ENCODE measurements at regions not wholly inside any gene's neighbourhood (a gene's known extent, or its start where the extent isn't known, plus 50 kb on each side); places are given as distances from the start of the nearest gene placed in this dataset.

GRCh38 chr15:77775837-77776236, 143.1 kb upstream of the LINGO1 start:
- Mint-ChIP-seq H3K27ac (ENCODE audit: unreplicated experiment) (no peak overlapping the region), H3K27me3 (ENCODE audit: unreplicated experiment) (peaks cover 20% of the 10 kb centered on the region), H3K4me3 (ENCODE audit: unreplicated experiment) (no peak overlapping the region), H3K36me3 (ENCODE audit: unreplicated experiment) (no peaks in the 10 kb centered on the region), H3K9me3 (ENCODE audit: unreplicated experiment) (peaks cover 6% of the 10 kb centered on the region), H3K4me1 (ENCODE audit: unreplicated experiment) (no peaks in the 10 kb centered on the region)
- no peak for DNase-seq (ENCODE audit: extremely low spot score, unreplicated experiment)
- TF ChIP-seq, protein P1, sequence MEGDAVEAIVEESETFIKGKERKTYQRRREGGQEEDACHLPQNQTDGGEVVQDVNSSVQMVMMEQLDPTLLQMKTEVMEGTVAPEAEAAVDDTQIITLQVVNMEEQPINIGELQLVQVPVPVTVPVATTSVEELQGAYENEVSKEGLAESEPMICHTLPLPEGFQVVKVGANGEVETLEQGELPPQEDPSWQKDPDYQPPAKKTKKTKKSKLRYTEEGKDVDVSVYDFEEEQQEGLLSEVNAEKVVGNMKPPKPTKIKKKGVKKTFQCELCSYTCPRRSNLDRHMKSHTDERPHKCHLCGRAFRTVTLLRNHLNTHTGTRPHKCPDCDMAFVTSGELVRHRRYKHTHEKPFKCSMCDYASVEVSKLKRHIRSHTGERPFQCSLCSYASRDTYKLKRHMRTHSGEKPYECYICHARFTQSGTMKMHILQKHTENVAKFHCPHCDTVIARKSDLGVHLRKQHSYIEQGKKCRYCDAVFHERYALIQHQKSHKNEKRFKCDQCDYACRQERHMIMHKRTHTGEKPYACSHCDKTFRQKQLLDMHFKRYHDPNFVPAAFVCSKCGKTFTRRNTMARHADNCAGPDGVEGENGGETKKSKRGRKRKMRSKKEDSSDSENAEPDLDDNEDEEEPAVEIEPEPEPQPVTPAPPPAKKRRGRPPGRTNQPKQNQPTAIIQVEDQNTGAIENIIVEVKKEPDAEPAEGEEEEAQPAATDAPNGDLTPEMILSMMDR (IDR thresholded peaks at IDR 0.05): no peak

GRCh38 chr15:77775373-77775772, 142.7 kb upstream of the LINGO1 start:
- Mint-ChIP-seq H3K4me1 (ENCODE audit: unreplicated experiment) (no peaks in the 10 kb centered on the region), H3K27me3 (ENCODE audit: unreplicated experiment) (peaks cover 20% of the 10 kb centered on the region), H3K36me3 (ENCODE audit: unreplicated experiment) (no peaks in the 10 kb centered on the region), H3K27ac (ENCODE audit: unreplicated experiment) (no peak overlapping the region), H3K9me3 (ENCODE audit: unreplicated experiment) (peaks cover 2% of the 10 kb centered on the region), H3K4me3 (ENCODE audit: unreplicated experiment) (no peak overlapping the region)
- no peak for DNase-seq (ENCODE audit: extremely low spot score, unreplicated experiment)
- TF ChIP-seq, protein P1 (IDR thresholded peaks at IDR 0.05): no peak

GRCh38 chr15:77774350-77774749, 141.6 kb upstream of the LINGO1 start:
- no peaks in the 10 kb centered on the region for H3K4me1 Mint-ChIP-seq (ENCODE audit: unreplicated experiment)
- no peak overlapping the region for H3K27ac Mint-ChIP-seq (ENCODE audit: unreplicated experiment)
- H3K36me3 Mint-ChIP-seq (ENCODE audit: unreplicated experiment): no peaks in the 10 kb centered on the region
- no peak for DNase-seq (ENCODE audit: extremely low spot score, unreplicated experiment)
- TF ChIP-seq, protein P1 (IDR thresholded peaks at IDR 0.05): no peak
- H3K27me3 Mint-ChIP-seq (ENCODE audit: unreplicated experiment): peaks cover 20% of the 10 kb centered on the region
- H3K9me3 Mint-ChIP-seq (ENCODE audit: unreplicated experiment): no peaks in the 10 kb centered on the region
- H3K4me3 Mint-ChIP-seq (ENCODE audit: unreplicated experiment): no peak overlapping the region

GRCh38 chr15:77773903-77774302, 141.2 kb upstream of the LINGO1 start:
- Mint-ChIP-seq H3K4me1 (ENCODE audit: unreplicated experiment) (no peaks in the 10 kb centered on the region), H3K9me3 (ENCODE audit: unreplicated experiment) (no peaks in the 10 kb centered on the region), H3K27me3 (ENCODE audit: unreplicated experiment) (peaks cover 21% of the 10 kb centered on the region), H3K36me3 (ENCODE audit: unreplicated experiment) (no peaks in the 10 kb centered on the region), H3K4me3 (ENCODE audit: unreplicated experiment) (no peak overlapping the region), H3K27ac (ENCODE audit: unreplicated experiment) (no peak overlapping the region)
- TF ChIP-seq, protein P1 (IDR thresholded peaks at IDR 0.05): no peak
- no peak for DNase-seq (ENCODE audit: extremely low spot score, unreplicated experiment)

- Mint-ChIP-seq H3K4me1 (ENCODE audit: unreplicated experiment) (no peaks in the 10 kb centered on the region), H3K27me3 (ENCODE audit: unreplicated experiment) (peaks cover 16% of the 10 kb centered on the region), H3K27ac (ENCODE audit: unreplicated experiment) (no peak overlapping the region), H3K9me3 (ENCODE audit: unreplicated experiment) (no peaks in the 10 kb centered on the region), H3K4me3 (ENCODE audit: unreplicated experiment) (no peak overlapping the region), H3K36me3 (ENCODE audit: unreplicated experiment) (no peaks in the 10 kb centered on the region)
- TF ChIP-seq, protein P1 (IDR thresholded peaks at IDR 0.05): no peak
- no peak for DNase-seq (ENCODE audit: extremely low spot score, unreplicated experiment)
Measured at GRCh38 chr15:77772641-77773402, 140.1 kb upstream of the LINGO1 start.
